SU-DHL-6 (cell line): ENCODE measurements at regions not wholly inside any gene's neighbourhood (a gene's known extent, or its start where the extent isn't known, plus 50 kb on each side); places are given as distances from the start of the nearest gene placed in this dataset.

ENCODE experiments used
- CTCF ChIP-seq: fragments of 200-600 bp; sonication (generic); IDR thresholded peaks from one replicate; pipeline ENCODE4 v1.5.1; 2017; ENCODE audit warnings: antibody characterized with exemption, mild to moderate bottlenecking, low read length, moderate library complexity; ENCODE audit not compliant: insufficient read depth, poor library complexity, severe bottlenecking
- EZH2phosphoT487 ChIP-seq: fragments of 200-600 bp; sonication (generic), shearing (Covaris generic); conservative IDR thresholded peaks from 2 replicates; pipeline ENCODE4 v1.6.1; 2018; ENCODE audit warnings: mild to moderate bottlenecking, antibody characterized with exemption, low read length, moderate library complexity, mixed read lengths

- no peak for TF ChIP-seq CTCF
- no peak for TF ChIP-seq EZH2phosphoT487
These were observed 183.3 kb downstream of the ARL4C start for GRCh38 chr2:234313558-234313957.
